ENCODE measurements at regions not wholly inside any gene's neighbourhood (a gene's known extent, or its start where the extent isn't known, plus 50 kb on each side); places are given as distances from the start of the nearest gene placed in this dataset.

DNA sequence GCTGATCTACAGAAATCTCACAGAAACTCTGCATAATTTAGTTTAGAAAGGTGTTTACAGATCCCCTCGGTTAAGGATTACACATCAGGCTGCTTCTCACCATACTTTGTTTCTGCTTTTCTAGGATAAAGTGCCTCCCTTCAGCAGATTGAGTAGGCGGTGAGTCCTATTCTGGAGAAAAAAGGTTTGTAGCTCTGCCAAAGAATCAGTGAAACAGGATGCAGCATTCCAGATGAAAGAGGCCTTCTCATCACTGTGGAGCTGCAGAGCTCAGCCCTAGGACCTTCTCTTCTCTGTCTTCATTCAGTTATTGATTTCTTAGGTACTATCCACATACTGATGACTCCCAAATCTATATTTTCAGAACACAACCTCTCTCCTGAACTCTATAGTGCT is 155.5 kb upstream of the KRR1 start:
- TF ChIP-seq, protein P1, sequence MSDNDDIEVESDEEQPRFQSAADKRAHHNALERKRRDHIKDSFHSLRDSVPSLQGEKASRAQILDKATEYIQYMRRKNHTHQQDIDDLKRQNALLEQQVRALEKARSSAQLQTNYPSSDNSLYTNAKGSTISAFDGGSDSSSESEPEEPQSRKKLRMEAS (IDR thresholded peaks at IDR 0.05) = no peak
- TF ChIP-seq NR3C1 (IDR thresholded peaks at IDR 0.05) (no peak), SMC3 (IDR thresholded peaks at IDR 0.05) (no peak), KDM5A (IDR thresholded peaks at IDR 0.05) (no peak), CBX2 (IDR thresholded peaks at IDR 0.05; ENCODE audit: borderline replicate concordance, low read depth) (no peak), RCOR1 (IDR thresholded peaks at IDR 0.05; ENCODE audit: low read depth, low read length) (no peak), POLR2A (IDR thresholded peaks at IDR 0.05; ENCODE audit: low read length) (no peak), GATA3 (IDR thresholded peaks at IDR 0.05; ENCODE audit: borderline replicate concordance) (no peak)
- TF ChIP-seq, protein P2, sequence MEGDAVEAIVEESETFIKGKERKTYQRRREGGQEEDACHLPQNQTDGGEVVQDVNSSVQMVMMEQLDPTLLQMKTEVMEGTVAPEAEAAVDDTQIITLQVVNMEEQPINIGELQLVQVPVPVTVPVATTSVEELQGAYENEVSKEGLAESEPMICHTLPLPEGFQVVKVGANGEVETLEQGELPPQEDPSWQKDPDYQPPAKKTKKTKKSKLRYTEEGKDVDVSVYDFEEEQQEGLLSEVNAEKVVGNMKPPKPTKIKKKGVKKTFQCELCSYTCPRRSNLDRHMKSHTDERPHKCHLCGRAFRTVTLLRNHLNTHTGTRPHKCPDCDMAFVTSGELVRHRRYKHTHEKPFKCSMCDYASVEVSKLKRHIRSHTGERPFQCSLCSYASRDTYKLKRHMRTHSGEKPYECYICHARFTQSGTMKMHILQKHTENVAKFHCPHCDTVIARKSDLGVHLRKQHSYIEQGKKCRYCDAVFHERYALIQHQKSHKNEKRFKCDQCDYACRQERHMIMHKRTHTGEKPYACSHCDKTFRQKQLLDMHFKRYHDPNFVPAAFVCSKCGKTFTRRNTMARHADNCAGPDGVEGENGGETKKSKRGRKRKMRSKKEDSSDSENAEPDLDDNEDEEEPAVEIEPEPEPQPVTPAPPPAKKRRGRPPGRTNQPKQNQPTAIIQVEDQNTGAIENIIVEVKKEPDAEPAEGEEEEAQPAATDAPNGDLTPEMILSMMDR (IDR thresholded peaks at IDR 0.05) = no peak
- TF ChIP-seq, protein P3, sequence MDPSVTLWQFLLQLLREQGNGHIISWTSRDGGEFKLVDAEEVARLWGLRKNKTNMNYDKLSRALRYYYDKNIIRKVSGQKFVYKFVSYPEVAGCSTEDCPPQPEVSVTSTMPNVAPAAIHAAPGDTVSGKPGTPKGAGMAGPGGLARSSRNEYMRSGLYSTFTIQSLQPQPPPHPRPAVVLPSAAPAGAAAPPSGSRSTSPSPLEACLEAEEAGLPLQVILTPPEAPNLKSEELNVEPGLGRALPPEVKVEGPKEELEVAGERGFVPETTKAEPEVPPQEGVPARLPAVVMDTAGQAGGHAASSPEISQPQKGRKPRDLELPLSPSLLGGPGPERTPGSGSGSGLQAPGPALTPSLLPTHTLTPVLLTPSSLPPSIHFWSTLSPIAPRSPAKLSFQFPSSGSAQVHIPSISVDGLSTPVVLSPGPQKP (IDR thresholded peaks at IDR 0.05; ENCODE audit: low read depth, low read length) = no peak
